ENCODE measurements at regions not wholly inside any gene's neighbourhood (a gene's known extent, or its start where the extent isn't known, plus 50 kb on each side); places are given as distances from the start of the nearest gene placed in this dataset.
"Not testable (repeated sequence)": the region's sequence is repeated elsewhere in the genome, so short reads cannot be mapped to it uniquely, and the experiment has no call there.

DNA sequence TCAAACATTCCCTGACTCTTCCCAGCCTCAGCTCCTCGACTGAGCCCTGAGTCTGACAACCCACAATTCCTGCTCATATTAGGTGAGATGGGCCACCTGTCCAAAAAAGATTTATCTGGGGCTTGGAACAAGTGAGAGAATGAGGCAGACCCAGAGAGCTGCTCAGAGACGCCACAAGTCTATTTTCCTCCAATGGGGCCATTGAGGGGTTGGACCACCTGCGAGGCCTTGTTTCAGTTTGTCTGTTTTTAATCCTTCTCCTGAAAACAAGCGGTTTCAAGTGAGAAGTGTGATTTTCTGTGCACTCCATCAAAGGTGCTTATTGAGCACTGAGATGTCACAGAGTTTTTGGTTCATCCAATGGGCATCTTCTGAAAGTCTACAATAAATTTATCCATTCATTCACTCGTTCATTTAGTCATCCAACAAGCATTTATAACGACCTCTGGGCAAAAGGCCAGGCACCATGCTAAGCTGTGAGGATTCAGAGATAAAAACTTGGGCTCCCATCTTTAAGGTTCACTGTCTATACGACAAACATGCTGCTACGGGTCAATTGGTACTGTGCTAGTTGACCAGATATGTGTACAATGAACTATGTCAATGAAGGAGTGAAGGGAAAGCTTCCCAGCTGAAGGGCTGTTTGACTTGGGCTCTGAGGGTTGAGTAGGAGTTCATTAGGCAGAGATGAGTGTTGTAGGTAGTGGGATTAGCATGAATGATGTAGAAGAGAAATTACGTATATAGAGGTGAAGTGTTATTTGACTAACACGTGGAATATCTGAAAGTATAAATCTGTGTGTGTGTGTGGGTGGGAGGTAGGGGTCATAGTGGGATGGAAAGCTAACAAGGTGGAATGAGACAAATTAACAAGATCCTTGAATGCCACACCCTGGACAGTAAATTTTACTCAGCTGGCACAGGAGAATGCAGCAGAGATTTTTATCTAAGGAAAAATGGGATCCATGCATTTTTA lies 168.9 kb downstream of the MIAT start:
- Histone ChIP-seq H3K27ac (ENCODE audit: low read length) (no peak overlapping the region), H3K4me3 (ENCODE audit: low read length) (no peak overlapping the region), H3K27me3 (ENCODE audit: control insufficient read depth, insufficient read depth, low read length) (no peaks in the 10 kb centered on the region), H3K36me3 (ENCODE audit: control insufficient read depth, insufficient read depth, low read length) (no peaks in the 10 kb centered on the region), H3K9me3 (replicated peaks; ENCODE audit: control insufficient read depth, low read depth, low read length) (no peaks in the 10 kb centered on the region), H3K4me1 (ENCODE audit: control insufficient read depth, insufficient read depth, low read length) (no peaks in the 10 kb centered on the region)
- DNase-seq, result no peak
- 83% methylated on average over 7 of the region's 10 CpGs for WGBS (ENCODE audit: insufficient coverage)

DNA sequence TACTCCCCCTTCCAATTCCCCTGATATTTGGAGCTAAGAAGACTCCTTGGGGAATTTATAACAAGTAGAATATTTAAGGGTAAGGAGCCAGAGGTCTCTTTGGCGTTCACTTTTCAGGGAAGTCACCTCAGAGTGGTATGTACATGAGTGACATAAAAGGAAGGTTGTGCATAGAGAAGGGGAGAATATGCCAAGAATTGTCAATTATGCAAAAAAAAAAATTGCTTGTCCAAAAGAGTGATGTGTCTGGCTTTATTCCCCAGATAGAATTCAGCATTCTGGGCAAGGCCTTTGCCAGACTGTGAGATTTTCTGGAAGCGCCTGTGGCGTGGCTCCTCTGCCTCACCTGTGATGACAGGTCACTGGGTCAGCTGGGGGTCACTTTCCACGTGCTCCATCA lies 170.2 kb downstream of the MIAT start:
- Histone ChIP-seq H3K36me3 (ENCODE audit: control insufficient read depth, insufficient read depth, low read length) (no peaks in the 10 kb centered on the region), H3K27me3 (ENCODE audit: control insufficient read depth, insufficient read depth, low read length) (no peaks in the 10 kb centered on the region), H3K4me1 (ENCODE audit: control insufficient read depth, insufficient read depth, low read length) (no peaks in the 10 kb centered on the region), H3K9me3 (replicated peaks; ENCODE audit: control insufficient read depth, low read depth, low read length) (no peaks in the 10 kb centered on the region), H3K4me3 (ENCODE audit: low read length) (no peak overlapping the region), H3K27ac (ENCODE audit: low read length) (no peak overlapping the region)
- DNase-seq, result no peak
- WGBS (ENCODE audit: insufficient coverage), result 80% methylated on average over 4 of the region's 4 CpGs

DNA sequence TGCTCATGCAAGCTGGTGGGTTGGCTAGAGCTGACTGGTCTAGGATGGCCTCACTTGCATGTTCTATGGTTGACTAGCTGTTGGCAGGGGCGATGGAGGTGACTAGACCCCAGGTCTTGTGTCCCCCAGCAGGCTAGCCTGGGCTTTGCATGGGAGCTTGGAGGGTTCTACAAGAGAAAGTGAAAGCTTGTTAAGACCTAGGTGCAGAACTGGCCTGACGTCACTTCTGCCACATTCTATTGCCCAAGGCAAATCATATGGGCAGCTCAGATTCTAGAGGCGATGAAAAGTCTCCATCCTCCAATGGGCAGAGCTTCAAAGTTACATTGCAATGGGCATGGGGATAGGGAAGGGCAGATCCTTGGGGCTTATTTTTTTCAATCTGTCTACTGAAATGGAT lies 170.9 kb downstream of the MIAT start:
- Histone ChIP-seq H3K9me3 (replicated peaks; ENCODE audit: control insufficient read depth, low read depth, low read length) (no peaks in the 10 kb centered on the region), H3K4me3 (ENCODE audit: low read length) (no peak overlapping the region), H3K36me3 (ENCODE audit: control insufficient read depth, insufficient read depth, low read length) (no peaks in the 10 kb centered on the region), H3K4me1 (ENCODE audit: control insufficient read depth, insufficient read depth, low read length) (no peaks in the 10 kb centered on the region), H3K27ac (ENCODE audit: low read length) (no peak overlapping the region), H3K27me3 (ENCODE audit: control insufficient read depth, insufficient read depth, low read length) (no peaks in the 10 kb centered on the region)
- whole genome bisulfite sequencing (ENCODE audit: insufficient coverage), result 100% methylated on average over 2 of the region's 3 CpGs
- DNase-seq, result no peak

DNA sequence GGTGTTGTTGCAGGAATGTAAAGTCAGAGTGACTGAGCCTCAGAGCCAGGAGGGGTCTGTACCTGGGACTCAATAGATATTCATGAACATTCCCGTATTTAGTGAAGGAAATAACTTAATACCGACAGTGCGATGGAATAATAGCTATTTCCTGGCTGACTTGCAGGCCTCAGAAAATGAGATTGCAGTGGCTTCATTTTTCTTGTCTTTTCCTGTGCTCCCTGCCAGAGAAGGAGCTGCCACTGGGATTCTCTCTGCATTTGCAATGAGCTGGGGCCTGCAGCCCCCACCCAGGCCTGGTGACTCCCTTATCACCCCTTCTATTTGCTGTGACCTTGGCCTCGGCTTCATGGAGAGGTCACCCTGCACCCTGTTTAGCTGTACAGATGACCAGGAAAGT lies 173.4 kb downstream of the MIAT start:
- Histone ChIP-seq H3K27ac (ENCODE audit: low read length) (no peak overlapping the region), H3K36me3 (ENCODE audit: control insufficient read depth, insufficient read depth, low read length) (no peaks in the 10 kb centered on the region), H3K27me3 (ENCODE audit: control insufficient read depth, insufficient read depth, low read length) (no peaks in the 10 kb centered on the region), H3K4me1 (ENCODE audit: control insufficient read depth, insufficient read depth, low read length) (no peaks in the 10 kb centered on the region), H3K4me3 (ENCODE audit: low read length) (no peak overlapping the region), H3K9me3 (replicated peaks; ENCODE audit: control insufficient read depth, low read depth, low read length) (no peaks in the 10 kb centered on the region)
- DNase-seq, result peak; percentile 52
- WGBS (ENCODE audit: insufficient coverage), result 40% methylated on average over 1 of the region's 4 CpGs

DNA sequence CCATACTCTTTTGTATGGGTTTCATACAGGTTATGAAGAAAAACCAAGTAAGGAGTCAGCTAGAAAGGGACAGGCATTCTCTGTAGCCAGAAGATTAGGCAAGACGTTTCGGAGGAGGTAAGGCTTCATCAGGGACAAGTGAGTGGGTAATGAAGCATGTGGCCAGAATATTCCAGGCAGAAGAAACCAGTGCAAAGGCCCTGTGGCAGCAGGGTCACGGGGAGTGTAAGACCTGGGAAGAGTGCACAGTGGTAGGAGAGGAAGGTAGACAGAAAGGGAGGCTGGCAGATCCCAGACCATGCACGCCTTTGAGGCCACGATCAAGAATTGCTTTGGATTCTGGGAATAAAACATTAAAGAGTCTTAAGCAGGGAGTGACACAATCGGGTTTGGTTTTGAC lies 177.6 kb downstream of the MIAT start:
- peaks cover 7% of the 10 kb centered on the region for H3K27me3 ChIP-seq (ENCODE audit: control insufficient read depth, insufficient read depth, low read length)
- H3K9me3 ChIP-seq (replicated peaks; ENCODE audit: control insufficient read depth, low read depth, low read length), result no peaks in the 10 kb centered on the region
- no peak for DNase-seq
- 90% methylated on average over 6 of the region's 6 CpGs for WGBS (ENCODE audit: insufficient coverage)
- H3K36me3 ChIP-seq (ENCODE audit: control insufficient read depth, insufficient read depth, low read length), result no peaks in the 10 kb centered on the region
- no peak overlapping the region for H3K27ac ChIP-seq (ENCODE audit: low read length)
- no peak overlapping the region for H3K4me3 ChIP-seq (ENCODE audit: low read length)
- H3K4me1 ChIP-seq (ENCODE audit: control insufficient read depth, insufficient read depth, low read length), result no peaks in the 10 kb centered on the region

DNA sequence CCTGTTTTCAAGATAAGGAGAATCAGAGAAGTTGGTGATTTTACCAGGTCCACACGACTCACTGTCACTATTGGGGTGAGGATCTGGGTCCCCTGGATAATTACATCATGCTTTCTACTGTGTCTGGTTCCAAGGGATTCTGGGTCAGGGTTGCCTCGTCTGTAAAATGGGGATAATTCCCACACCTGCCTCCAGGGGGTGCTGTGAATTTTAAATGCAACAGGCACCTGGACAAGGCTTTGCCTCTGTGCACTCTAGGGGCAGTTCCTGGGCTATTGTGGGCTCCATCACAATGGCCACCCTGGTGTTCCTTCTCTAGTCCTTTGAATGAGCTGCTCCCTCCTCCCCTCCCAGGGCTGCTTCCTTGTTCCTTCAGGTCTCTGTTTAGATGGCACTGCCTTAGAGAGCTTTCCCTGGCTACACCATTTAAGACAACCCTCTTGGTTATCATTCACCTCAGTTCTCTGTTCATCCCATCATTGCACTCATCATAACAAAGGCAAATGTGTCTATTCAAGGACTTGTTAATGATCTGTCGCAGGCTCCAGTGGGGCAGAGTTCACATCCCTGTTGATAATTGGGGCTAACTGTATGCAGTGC lies 178.6 kb downstream of the MIAT start:
- peak; percentile 28 for DNase-seq
- Histone ChIP-seq H3K9me3 (replicated peaks; ENCODE audit: control insufficient read depth, low read depth, low read length) (no peaks in the 10 kb centered on the region), H3K27ac (ENCODE audit: low read length) (no peak overlapping the region), H3K36me3 (ENCODE audit: control insufficient read depth, insufficient read depth, low read length) (no peaks in the 10 kb centered on the region), H3K4me3 (ENCODE audit: low read length) (no peak overlapping the region), H3K4me1 (ENCODE audit: control insufficient read depth, insufficient read depth, low read length) (no peaks in the 10 kb centered on the region), H3K27me3 (ENCODE audit: control insufficient read depth, insufficient read depth, low read length) (peaks cover 9% of the 10 kb centered on the region)
- WGBS (ENCODE audit: insufficient coverage), result 0% methylated on average over 1 of the region's 3 CpGs

DNA sequence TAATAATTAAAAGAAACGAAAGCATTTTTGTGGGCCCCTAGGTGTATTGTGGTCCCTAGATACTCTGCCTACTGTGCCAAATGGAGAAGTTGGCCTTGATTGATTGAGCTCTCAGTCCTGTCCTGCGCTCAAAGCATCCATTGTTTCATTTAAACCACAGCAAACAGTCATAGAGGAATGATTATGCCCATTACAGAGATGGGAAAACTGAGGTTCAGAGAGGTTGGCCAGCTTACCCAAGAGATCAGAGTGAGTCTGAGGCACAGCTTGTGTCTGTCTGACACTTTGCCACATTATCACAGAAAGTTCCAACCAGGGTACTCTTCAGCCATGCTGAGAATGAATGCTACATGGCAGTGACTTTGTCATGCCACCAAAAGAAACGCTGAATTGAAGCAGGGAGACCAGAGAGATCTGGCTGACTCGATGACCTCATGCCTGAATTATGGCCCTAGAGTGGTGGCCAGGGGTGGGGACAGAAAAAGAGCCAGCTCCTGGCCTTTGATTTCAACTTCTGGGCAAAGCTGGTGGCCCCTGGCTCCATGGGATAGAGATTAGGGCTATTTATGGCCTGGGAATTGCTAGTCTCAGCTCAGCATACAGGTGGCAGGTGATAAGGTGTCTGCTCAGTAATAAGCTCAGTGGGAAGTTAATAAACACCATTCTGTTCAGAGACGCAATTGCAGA lies 180.5 kb downstream of the MIAT start:
- Histone ChIP-seq H3K27me3 (ENCODE audit: control insufficient read depth, insufficient read depth, low read length) (peaks cover 13% of the 10 kb centered on the region), H3K4me3 (ENCODE audit: low read length) (no peak overlapping the region), H3K9me3 (replicated peaks; ENCODE audit: control insufficient read depth, low read depth, low read length) (no peaks in the 10 kb centered on the region), H3K36me3 (ENCODE audit: control insufficient read depth, insufficient read depth, low read length) (no peaks in the 10 kb centered on the region), H3K27ac (ENCODE audit: low read length) (no peak overlapping the region), H3K4me1 (ENCODE audit: control insufficient read depth, insufficient read depth, low read length) (no peaks in the 10 kb centered on the region)
- DNase-seq, result no peak
- 29% methylated on average over 3 of the region's 5 CpGs for WGBS (ENCODE audit: insufficient coverage)

DNA sequence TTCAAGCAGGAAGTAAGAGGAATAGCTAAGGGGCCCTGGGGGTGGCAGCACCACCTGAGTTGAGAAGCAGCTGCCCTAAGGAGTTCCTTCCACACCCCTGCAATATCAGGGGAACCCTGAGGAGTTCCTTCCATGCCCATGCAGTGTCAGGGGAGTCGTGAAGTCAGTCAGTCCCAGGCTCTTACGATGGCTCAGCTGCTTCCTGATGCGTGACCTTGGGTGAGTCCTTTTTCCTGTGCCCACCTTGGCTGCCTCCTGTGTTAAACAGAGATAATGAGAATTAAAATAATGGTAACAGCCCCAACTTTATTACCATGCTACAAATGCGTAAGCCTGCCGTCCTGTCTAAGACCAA lies 181.1 kb downstream of the MIAT start:
- DNase-seq, result no peak
- Histone ChIP-seq H3K4me3 (ENCODE audit: low read length) (no peak overlapping the region), H3K27ac (ENCODE audit: low read length) (no peak overlapping the region), H3K9me3 (replicated peaks; ENCODE audit: control insufficient read depth, low read depth, low read length) (no peaks in the 10 kb centered on the region), H3K4me1 (ENCODE audit: control insufficient read depth, insufficient read depth, low read length) (no peaks in the 10 kb centered on the region), H3K36me3 (ENCODE audit: control insufficient read depth, insufficient read depth, low read length) (no peaks in the 10 kb centered on the region), H3K27me3 (ENCODE audit: control insufficient read depth, insufficient read depth, low read length) (peaks cover 13% of the 10 kb centered on the region)
- whole genome bisulfite sequencing (ENCODE audit: insufficient coverage), result 0% methylated on average over 1 of the region's 5 CpGs

DNA sequence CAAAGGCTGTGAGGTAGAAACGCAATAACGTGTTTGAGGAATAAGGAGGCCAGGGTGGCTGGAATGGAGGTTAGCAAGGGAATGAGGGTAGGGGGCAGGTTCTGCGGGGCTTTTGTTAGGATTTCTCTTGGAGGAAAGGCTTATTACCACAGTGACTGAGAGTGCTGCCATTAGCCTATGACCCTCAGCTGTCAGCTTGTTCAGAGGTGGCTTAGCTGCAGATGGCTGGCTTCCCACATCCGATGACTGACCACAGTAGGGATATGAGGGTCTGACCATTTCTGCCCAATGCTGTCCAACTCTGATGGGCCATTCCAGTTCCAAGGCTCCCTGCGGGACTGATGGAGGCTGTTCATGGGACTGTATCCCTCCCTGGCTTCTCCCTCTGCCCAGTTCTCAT lies 181.8 kb downstream of the MIAT start:
- Histone ChIP-seq H3K27me3 (ENCODE audit: control insufficient read depth, insufficient read depth, low read length) (peaks cover 13% of the 10 kb centered on the region), H3K4me3 (ENCODE audit: low read length) (no peak overlapping the region), H3K9me3 (replicated peaks; ENCODE audit: control insufficient read depth, low read depth, low read length) (no peaks in the 10 kb centered on the region), H3K27ac (ENCODE audit: low read length) (no peak overlapping the region), H3K36me3 (ENCODE audit: control insufficient read depth, insufficient read depth, low read length) (no peaks in the 10 kb centered on the region), H3K4me1 (ENCODE audit: control insufficient read depth, insufficient read depth, low read length) (no peaks in the 10 kb centered on the region)
- 65% methylated on average over 5 of the region's 5 CpGs for WGBS (ENCODE audit: insufficient coverage)
- no peak for DNase-seq

DNA sequence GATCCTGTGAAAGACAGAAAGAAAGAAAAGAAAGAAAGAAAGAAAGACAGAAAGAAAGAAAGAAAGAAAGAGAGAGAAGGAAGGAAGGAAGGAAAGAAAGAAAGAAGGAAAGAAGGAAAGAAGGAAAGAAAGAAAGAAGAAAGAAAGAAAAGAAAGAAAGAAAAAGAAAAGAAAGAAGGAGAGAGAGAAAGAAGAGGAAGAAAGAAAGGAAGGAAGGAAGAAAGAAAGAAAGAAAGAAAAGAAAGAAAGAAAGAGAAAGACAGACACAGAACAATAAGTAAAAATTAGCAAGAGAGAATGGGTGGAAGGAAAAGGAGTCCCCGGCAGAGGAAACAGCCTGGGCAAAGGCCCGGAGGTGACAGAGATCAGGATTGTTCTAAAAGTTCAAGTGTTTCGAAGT lies 183.4 kb downstream of the MIAT start:
- Histone ChIP-seq H3K4me1 (ENCODE audit: control insufficient read depth, insufficient read depth, low read length) (peaks cover 10% of the 10 kb centered on the region), H3K27me3 (ENCODE audit: control insufficient read depth, insufficient read depth, low read length) (peaks cover 13% of the 10 kb centered on the region)
- WGBS (ENCODE audit: insufficient coverage), result 77% methylated on average over 3 of the region's 3 CpGs
- H3K27ac ChIP-seq (ENCODE audit: low read length); H3K9me3 ChIP-seq (replicated peaks; ENCODE audit: control insufficient read depth, low read depth, low read length); H3K4me3 ChIP-seq (ENCODE audit: low read length); DNase-seq; H3K36me3 ChIP-seq (ENCODE audit: control insufficient read depth, insufficient read depth, low read length): not testable (repeated sequence)
